T-cell (primary cell): ENCODE measurements at regions not wholly inside any gene's neighbourhood (a gene's known extent, or its start where the extent isn't known, plus 50 kb on each side); places are given as distances from the start of the nearest gene placed in this dataset.

Experiments used
- ATAC-seq, 4 experiments: fragments of 200-7000 bp in 3 of 4; fragments of 150-1000 bp in 1 of 4; cut with Tn5 transposase; replicated peaks in 1 of 4; 1 replicate in 3 of 4; 2 replicates in 1 of 4; pipeline ENCODE4 v1.10.0; 2021; ENCODE audit warnings: moderate library complexity in 3 of 4, mild to moderate bottlenecking in 2 of 4, moderate number of reproducible peaks in 1 of 4
- CTCF ChIA-PET, 2 donors: fragments of 300-600 bp; sonication (Branson Sonifier 250); formaldehyde crosslinking; loops; one replicate each; lab custom pipeline; 2022; ENCODE audit warnings: antibody characterized with exemption in 2 of 2; lab: Charles Lee
- POLR2A ChIA-PET, 2 donors: fragments of 300-600 bp; sonication (Branson Sonifier 250); formaldehyde crosslinking; loops; one replicate each; lab custom pipeline; 2022; ENCODE audit warnings: antibody characterized with exemption in 2 of 2; lab: Charles Lee
- DNase-seq, 35 experiments: peaks; one replicate each; pipeline versions ENCODE4 v3.0.0 to v3.0.0-alpha.2; 2013 to 2023
- H3K27ac ChIP-seq: one replicate; pipeline ENCODE4 v1.5.1; 2013; ENCODE audit warnings: low read length
- H3K27me3 ChIP-seq, 2 experiments: replicated peaks in 1 of 2; 1 replicate in 1 of 2; 2 replicates in 1 of 2; pipeline versions ENCODE4 v1.6.1 to v1.7.0; 2013; ENCODE audit warnings: low read length in 1 of 2, mixed read lengths in 1 of 2; ENCODE audit not compliant: control insufficient read depth in 2 of 2, insufficient read depth in 2 of 2; ENCODE audit errors: extremely low read depth in 1 of 2
- H3K36me3 ChIP-seq, 2 donors: 1 replicate in 1 of 2; 2 replicates in 1 of 2; pipeline versions ENCODE4 v1.6.1 to v1.7.0; 2013; ENCODE audit warnings: low read length in 1 of 2; ENCODE audit not compliant: control insufficient read depth in 2 of 2, insufficient read depth in 1 of 2; ENCODE audit errors: extremely low read depth in 1 of 2
- H3K4me1 ChIP-seq, 2 experiments: 1 replicate in 1 of 2; 2 replicates in 1 of 2; pipeline versions ENCODE4 v1.6.1 to v1.7.0; 2013; ENCODE audit warnings: low read length in 2 of 2, mixed read lengths in 1 of 2; ENCODE audit not compliant: insufficient read depth in 2 of 2, control insufficient read depth in 1 of 2; ENCODE audit errors: extremely low read depth in 1 of 2
- H3K4me3 ChIP-seq, 2 donors: 1 replicate in 1 of 2; 2 replicates in 1 of 2; pipeline versions ENCODE4 v1.5.1 to v1.7.0; 2013; ENCODE audit warnings: mild to moderate bottlenecking in 2 of 2, low read length in 1 of 2, moderate library complexity in 1 of 2; ENCODE audit not compliant: control insufficient read depth in 1 of 2; ENCODE audit errors: extremely low read depth in 1 of 2
- H3K9me3 ChIP-seq: 2 replicates; pipeline ENCODE4 v1.7.0; 2013
- H3K27ac Mint-ChIP-seq, 2 donors: one replicate each; pipeline ENCODE4 v1.8.0; 2020 to 2021; ENCODE audit warnings: mild to moderate bottlenecking in 2 of 2, mixed read lengths in 2 of 2
- H3K27me3 Mint-ChIP-seq, 2 donors: one replicate each; pipeline ENCODE4 v1.8.0; 2021 to 2022; ENCODE audit warnings: mixed read lengths in 2 of 2
- H3K36me3 Mint-ChIP-seq: one replicate; pipeline ENCODE4 v1.8.0; 2021; ENCODE audit warnings: mixed read lengths
- H3K4me1 Mint-ChIP-seq, 3 donors: one replicate each; pipeline ENCODE4 v1.8.0; 2020 to 2022; ENCODE audit warnings: mixed read lengths in 3 of 3, mild to moderate bottlenecking in 1 of 3
- H3K4me3 Mint-ChIP-seq, 3 donors: one replicate each; pipeline ENCODE4 v1.8.0; 2020 to 2022; ENCODE audit warnings: mild to moderate bottlenecking in 3 of 3, mixed read lengths in 3 of 3, moderate library complexity in 3 of 3
- H3K9me3 Mint-ChIP-seq, 3 donors: one replicate each; pipeline ENCODE4 v1.8.0; 2020 to 2022; ENCODE audit warnings: mixed read lengths in 3 of 3
- WGBS: methylation state at CpG from one replicate; pipeline ENCODE4 v1.1.5; 2013; ENCODE audit warnings: missing lambda C conversion rate; ENCODE audit not compliant: insufficient coverage; 5-methylcytosine and 5-hydroxymethylcytosine counted together

- POLR2A ChIA-PET, result no interaction called here
- peaks cover 0 to 15% (median 7%) of the 10 kb centered on the region in 3 donors for H3K9me3 Mint-ChIP-seq
- no peak overlapping the region for H3K4me3 Mint-ChIP-seq
- no peak for DNase-seq
- H3K4me1 ChIP-seq, result no peaks in the 10 kb centered on the region
- H3K36me3 Mint-ChIP-seq, result no peaks in the 10 kb centered on the region
- H3K27me3 ChIP-seq, result no peaks in the 10 kb centered on the region
- H3K27ac Mint-ChIP-seq, result no peak overlapping the region
- H3K27ac ChIP-seq, result no peak overlapping the region
- H3K4me1 Mint-ChIP-seq, result no peaks in the 10 kb centered on the region
- H3K4me3 ChIP-seq, result no peak overlapping the region
- WGBS, result 86% methylated on average over 9 of the region's 14 CpGs
- CTCF ChIA-PET, result interaction anchor here in 1 of 2 donors (0.6 kb wide), 1 partner anchor 984 kb away, joined by 3 read pairs; no protein-coding TSS in a partner anchor
- no peak for ATAC-seq
- H3K9me3 ChIP-seq, result no peaks in the 10 kb centered on the region
- no peaks in the 10 kb centered on the region for H3K27me3 Mint-ChIP-seq
- no peaks in the 10 kb centered on the region for H3K36me3 ChIP-seq
These were observed 284.7 kb upstream of the IRX2 start for GRCh38 chr5:3036041-3036788.

- Histone ChIP-seq H3K4me1 (no peaks in the 10 kb centered on the region), H3K36me3 (no peaks in the 10 kb centered on the region), H3K4me3 (no peak overlapping the region), H3K9me3 (no peaks in the 10 kb centered on the region), H3K27ac (no peak overlapping the region), H3K27me3 (no peaks in the 10 kb centered on the region)
- H3K27ac Mint-ChIP-seq, result no peak overlapping the region
- ChIA-PET POLR2A (no interaction called here), CTCF (no interaction called here)
- H3K27me3 Mint-ChIP-seq, result no peaks in the 10 kb centered on the region
- ATAC-seq (no peak), DNase-seq (no peak)
- H3K4me1 Mint-ChIP-seq, result no peaks in the 10 kb centered on the region
- H3K36me3 Mint-ChIP-seq, result no peaks in the 10 kb centered on the region
- H3K4me3 Mint-ChIP-seq, result no peak overlapping the region
- H3K9me3 Mint-ChIP-seq, result peaks cover 0 to 15% (median 6%) of the 10 kb centered on the region in 3 donors
- WGBS, result 40% methylated on average over 1 of the region's 5 CpGs
These were observed 284.0 kb upstream of the IRX2 start for GRCh38 chr5:3035452-3035851.

- no peaks in the 10 kb centered on the region for H3K4me1 Mint-ChIP-seq
- H3K36me3 Mint-ChIP-seq, result no peaks in the 10 kb centered on the region
These were observed 283.4 kb upstream of the IRX2 start for GRCh38 chr5:3034881-3035280.

GRCh38 chr5:3034449-3034848 is 283.0 kb upstream of the IRX2 start:
- Histone ChIP-seq H3K4me1 (no peaks in the 10 kb centered on the region), H3K9me3 (no peaks in the 10 kb centered on the region), H3K36me3 (no peaks in the 10 kb centered on the region), H3K27ac (no peak overlapping the region), H3K4me3 (no peak overlapping the region), H3K27me3 (no peaks in the 10 kb centered on the region)
- ATAC-seq (no peak), DNase-seq (no peak)
- Mint-ChIP-seq H3K36me3 (no peaks in the 10 kb centered on the region), H3K9me3 (peaks cover 0 to 15% (median 6%) of the 10 kb centered on the region in 3 donors), H3K27me3 (no peaks in the 10 kb centered on the region), H3K27ac (no peak overlapping the region), H3K4me3 (no peak overlapping the region), H3K4me1 (no peaks in the 10 kb centered on the region)
- 54% methylated on average over 2 of the region's 3 CpGs for WGBS
- CTCF ChIA-PET, result no interaction called here
- POLR2A ChIA-PET, result no interaction called here

More at GRCh38 chr5:3034881-3035280, 283.4 kb upstream of the IRX2 start:
- Histone ChIP-seq H3K36me3 (no peaks in the 10 kb centered on the region), H3K27me3 (no peaks in the 10 kb centered on the region), H3K9me3 (no peaks in the 10 kb centered on the region), H3K4me1 (no peaks in the 10 kb centered on the region), H3K4me3 (no peak overlapping the region), H3K27ac (no peak overlapping the region)
- H3K9me3 Mint-ChIP-seq, result peaks cover 0 to 15% (median 6%) of the 10 kb centered on the region in 3 donors
- ChIA-PET POLR2A (no interaction called here), CTCF (no interaction called here)
- H3K4me3 Mint-ChIP-seq, result no peak overlapping the region
- WGBS, result 17% methylated on average over 1 of the region's 1 CpG
- no peaks in the 10 kb centered on the region for H3K27me3 Mint-ChIP-seq
- DNase-seq, result no peak
- ATAC-seq, result no peak
- H3K27ac Mint-ChIP-seq, result no peak overlapping the region

GRCh38 chr5:3033033-3033755 is 281.7 kb upstream of the IRX2 start:
- WGBS, result 89% methylated on average over 8 of the region's 12 CpGs
- no peaks in the 10 kb centered on the region for H3K36me3 Mint-ChIP-seq
- H3K4me1 Mint-ChIP-seq, result no peaks in the 10 kb centered on the region
- CTCF ChIA-PET, result no interaction called here
- no peak overlapping the region for H3K4me3 ChIP-seq
- no peak overlapping the region for H3K27ac Mint-ChIP-seq
- H3K36me3 ChIP-seq, result no peaks in the 10 kb centered on the region
- H3K4me1 ChIP-seq, result no peaks in the 10 kb centered on the region
- no peak overlapping the region for H3K27ac ChIP-seq
- no peaks in the 10 kb centered on the region for H3K27me3 ChIP-seq
- H3K9me3 ChIP-seq, result no peaks in the 10 kb centered on the region
- POLR2A ChIA-PET, result no interaction called here
- DNase-seq (no peak), ATAC-seq (no peak)
- H3K9me3 Mint-ChIP-seq, result peaks cover 2 to 15% (median 9%) of the 10 kb centered on the region in 3 donors
- H3K4me3 Mint-ChIP-seq, result no peak overlapping the region
- H3K27me3 Mint-ChIP-seq, result no peaks in the 10 kb centered on the region

- no peak overlapping the region for H3K4me3 Mint-ChIP-seq
- ChIA-PET POLR2A (no interaction called here), CTCF (no interaction called here)
- H3K36me3 Mint-ChIP-seq, result no peaks in the 10 kb centered on the region
- H3K4me3 ChIP-seq, result no peak overlapping the region
- no peaks in the 10 kb centered on the region for H3K4me1 ChIP-seq
- DNase-seq (no peak), ATAC-seq (no peak)
- H3K9me3 ChIP-seq, result no peaks in the 10 kb centered on the region
- no peaks in the 10 kb centered on the region for H3K27me3 ChIP-seq
- H3K4me1 Mint-ChIP-seq, result no peaks in the 10 kb centered on the region
- peaks cover 2 to 13% (median 9%) of the 10 kb centered on the region in 3 donors for H3K9me3 Mint-ChIP-seq
- H3K36me3 ChIP-seq, result no peaks in the 10 kb centered on the region
- no peak overlapping the region for H3K27ac Mint-ChIP-seq
- H3K27me3 Mint-ChIP-seq, result no peaks in the 10 kb centered on the region
- H3K27ac ChIP-seq, result no peak overlapping the region
- no CpG with 5 or more reads among the region's 6 CpGs for WGBS
These were observed 281.0 kb upstream of the IRX2 start for GRCh38 chr5:3032513-3032912.
